ENCODE measurements at regions not wholly inside any gene's neighbourhood (a gene's known extent, or its start where the extent isn't known, plus 50 kb on each side); places are given as distances from the start of the nearest gene placed in this dataset.
A peak's percentile ranks its signal among the peaks of the same experiment; 100 is the strongest.
"Not testable (repeated sequence)": the region's sequence is repeated elsewhere in the genome, so short reads cannot be mapped to it uniquely, and the experiment has no call there.

- DNase-seq: no peak
Observed at GRCh38 chr3:8317661-8318649, 183.7 kb upstream of the LMCD1 start.

DNA sequence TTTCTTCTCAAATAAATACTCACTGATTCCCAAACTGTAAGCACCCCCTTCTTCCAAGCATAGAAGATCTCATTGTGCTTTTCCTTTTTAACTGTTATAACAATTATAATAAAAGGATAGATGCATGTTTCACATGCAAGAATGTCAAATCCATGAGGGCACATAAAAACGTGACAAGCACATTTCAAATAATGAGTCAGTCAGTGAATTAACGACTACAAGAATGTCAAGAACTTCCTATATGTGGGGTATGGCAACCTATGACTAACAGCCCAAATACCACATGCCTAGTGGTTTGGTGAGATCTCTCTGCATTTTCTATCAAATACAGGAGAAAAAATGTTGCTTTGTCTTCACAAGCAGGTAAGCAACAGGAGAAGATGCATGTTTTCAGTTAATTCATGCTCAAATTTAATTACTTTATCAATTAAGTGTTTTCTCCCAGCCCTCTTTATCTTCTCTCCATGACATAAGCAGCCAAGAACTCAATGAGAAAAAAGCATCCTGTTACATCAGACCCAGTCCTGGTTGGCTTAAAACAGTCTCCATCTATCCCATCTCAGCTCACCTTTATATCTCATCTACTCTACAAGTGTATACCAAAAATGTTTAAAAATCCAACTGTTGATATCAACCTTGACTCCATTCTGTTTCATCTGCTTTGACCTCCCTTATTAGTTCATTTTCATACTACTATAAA lies 181.5 kb upstream of the LMCD1 start:
- no peak for DNase-seq

- no peak for DNase-seq
Observed at GRCh38 chr3:8320711-8321458, 180.7 kb upstream of the LMCD1 start.

DNA sequence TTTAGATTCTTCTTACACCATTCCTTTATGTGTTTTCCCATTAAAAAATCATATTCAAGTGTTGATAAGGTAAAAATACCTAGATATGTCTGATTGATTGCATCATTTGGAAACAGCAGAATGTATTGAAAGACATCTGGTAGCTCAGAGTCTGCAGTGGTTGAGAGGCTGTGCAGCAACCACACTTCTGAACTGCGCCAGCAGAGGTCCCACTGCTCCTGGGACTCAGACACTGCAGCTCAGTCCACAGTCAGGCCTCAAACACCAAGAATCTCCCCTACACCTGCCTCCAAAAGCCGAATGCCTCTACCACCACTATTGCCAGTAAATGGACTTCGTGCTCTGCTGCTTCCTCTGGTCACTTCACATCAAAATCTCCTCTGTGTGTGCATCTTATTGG lies 176.9 kb upstream of the LMCD1 start:
- peak; percentile 60 for DNase-seq

DNA sequence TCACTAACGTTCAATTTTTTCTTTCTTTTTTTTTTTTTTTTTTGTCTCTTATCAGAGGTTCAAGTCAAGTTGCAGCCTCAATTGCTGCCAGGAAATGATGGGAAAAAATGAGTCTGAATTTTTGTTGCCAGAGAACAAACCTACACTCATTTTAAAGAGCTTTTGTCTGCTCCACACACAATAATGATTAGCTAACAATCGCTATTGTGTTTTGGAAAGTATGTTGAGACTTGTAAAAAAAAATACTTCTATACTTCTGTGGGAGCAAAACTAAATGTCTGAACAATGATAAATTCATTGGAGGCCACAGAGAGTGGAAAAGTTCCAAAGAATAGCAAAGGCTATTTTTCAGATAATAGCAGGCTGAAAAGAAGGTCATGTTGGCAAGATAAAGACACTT lies 176.3 kb upstream of the LMCD1 start:
- DNase-seq: no peak

DNA sequence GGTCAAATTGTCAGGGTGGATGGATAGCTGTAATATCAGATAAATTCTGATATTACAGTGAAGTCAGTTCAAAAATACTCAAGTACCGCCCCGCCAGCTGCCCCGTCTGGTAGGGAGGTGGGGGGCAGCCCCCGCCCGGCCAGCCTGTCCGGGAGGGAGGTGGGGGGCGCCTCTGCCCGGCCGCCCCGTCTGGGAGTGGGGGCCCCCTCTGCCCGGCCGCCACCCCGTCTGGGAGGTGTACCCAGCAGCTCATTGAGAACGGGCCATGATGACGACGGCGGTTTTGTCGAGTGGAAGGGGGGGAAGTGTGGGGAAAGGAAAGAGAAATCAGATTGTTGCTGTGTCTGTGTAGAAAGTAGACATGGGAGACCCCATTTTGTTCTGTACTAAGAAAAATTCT lies 175.8 kb upstream of the LMCD1 start:
- DNase-seq: not testable (repeated sequence)

DNA sequence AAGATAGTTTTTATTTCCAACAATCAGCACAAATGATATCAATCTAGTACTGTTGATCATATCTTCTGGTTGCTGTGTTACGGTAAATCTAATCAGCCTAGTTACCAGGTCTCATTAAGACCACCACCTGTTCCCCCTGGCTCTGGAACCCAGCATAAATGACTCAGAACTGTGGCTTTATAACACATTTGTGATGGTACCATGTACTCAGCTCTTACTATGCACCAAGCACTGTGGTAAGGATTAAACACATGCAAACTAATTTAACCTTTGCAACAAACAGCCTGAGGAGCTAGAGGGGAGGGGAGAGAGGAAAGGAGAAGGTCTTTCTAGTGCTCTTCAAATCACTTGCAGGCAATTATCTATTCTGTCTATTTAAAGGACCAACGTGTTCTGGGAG lies 173.9 kb upstream of the LMCD1 start:
- DNase-seq: no peak

DNA sequence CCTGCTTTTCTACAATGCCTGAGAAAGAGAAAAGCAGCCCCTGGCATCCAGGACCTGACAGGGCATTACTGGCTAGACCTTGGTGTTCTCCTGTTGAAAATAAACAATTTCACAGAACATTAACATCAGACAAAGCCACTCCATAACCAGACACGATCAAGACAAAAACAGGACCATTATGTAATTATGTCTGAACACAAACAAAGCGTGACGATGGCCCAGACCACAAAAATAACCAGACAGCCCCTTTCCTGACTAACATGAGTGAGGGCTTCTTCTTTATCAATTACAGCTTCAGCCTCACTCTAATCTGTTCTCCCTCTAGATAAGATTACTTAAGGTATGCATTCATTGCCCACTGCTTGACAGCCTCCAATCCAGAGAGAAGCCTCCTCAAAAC lies 172.7 kb upstream of the LMCD1 start:
- peak; percentile 28 for DNase-seq

DNA sequence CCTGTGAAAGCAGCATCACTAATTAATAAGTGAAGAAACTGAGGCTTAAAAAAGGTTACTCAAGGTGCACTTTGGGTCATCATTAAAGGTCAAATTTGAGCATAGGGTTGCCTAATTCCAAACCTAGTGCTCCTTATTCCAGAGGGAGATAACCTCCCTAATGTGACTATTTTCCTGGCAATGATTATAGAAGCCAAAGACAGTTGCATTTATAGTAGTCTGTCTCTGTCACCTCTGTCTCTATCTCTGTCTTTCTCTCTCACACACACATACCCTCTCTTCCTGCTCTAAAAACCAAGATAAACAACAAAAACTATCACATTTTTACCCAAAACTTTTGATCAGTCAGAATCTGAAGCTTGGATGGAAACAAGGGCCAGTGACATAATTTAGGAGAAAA lies 172.0 kb upstream of the LMCD1 start:
- no peak for DNase-seq

- DNase-seq: no peak
Observed at GRCh38 chr3:8336456-8336855, 165.2 kb upstream of the LMCD1 start.

- DNase-seq: no peak
Observed at GRCh38 chr3:8338424-8338823, 163.2 kb upstream of the LMCD1 start.

DNA sequence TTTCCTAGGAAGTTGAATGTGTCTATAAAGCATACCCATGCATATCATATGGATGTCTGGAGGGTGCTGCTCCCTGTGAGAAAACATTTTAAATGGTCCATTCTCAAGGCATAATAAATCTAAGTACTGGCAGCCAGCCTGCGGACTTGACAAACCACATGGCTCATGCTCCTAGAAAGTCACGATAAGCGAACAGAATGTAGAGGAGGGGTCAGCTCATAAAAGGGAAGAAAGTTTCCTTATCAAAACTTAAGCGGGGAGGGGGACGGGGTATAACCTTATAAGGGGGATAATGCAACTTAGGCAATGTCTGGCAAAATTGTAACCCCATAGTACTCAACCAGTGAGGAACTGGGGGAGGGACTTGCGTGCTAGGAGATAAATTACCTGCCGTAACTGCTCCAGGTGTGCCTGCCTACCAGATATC lies 159.8 kb upstream of the LMCD1 start:
- no peak for DNase-seq

DNA sequence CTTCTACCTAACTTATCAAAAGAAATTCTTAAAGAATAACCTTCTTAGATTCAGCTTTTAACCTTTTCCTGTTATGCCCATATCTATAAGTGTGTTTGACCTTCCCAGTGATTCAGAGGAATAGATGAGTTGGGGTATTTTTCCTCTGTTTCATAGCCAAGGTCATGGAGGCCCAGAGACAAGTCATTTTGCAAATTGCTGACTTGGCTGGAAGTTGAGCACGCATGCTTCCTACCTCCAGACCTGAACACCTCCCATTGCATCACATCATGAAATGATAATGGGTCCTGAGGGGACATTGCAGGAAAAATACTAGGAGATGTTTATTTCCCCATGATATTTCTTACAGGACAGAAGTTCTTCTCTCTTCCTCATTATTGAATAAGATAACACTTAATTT lies 158.6 kb upstream of the LMCD1 start:
- DNase-seq: no peak

DNA sequence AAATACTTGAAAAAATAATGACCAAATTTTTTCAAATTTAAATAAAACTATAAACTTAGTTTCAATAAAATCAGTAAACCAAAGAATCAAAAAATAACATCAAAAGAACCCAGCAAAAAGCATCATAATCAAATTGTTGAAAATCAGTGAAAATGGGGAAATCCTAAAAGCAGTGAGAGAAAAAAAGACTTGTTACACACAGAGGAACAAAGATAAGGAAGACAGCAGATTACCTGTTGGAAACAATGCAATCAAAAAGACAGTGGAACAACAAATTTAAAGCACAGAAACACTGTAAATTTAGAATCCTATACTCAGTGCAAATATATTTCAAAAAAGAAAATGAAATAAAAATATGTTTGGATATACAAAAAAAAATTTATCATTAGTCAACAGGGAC lies 156.2 kb upstream of the LMCD1 start:
- no peak for DNase-seq

GRCh38 chr3:8348076-8348475 lies 153.5 kb upstream of the LMCD1 start:
- DNase-seq: no peak

DNA sequence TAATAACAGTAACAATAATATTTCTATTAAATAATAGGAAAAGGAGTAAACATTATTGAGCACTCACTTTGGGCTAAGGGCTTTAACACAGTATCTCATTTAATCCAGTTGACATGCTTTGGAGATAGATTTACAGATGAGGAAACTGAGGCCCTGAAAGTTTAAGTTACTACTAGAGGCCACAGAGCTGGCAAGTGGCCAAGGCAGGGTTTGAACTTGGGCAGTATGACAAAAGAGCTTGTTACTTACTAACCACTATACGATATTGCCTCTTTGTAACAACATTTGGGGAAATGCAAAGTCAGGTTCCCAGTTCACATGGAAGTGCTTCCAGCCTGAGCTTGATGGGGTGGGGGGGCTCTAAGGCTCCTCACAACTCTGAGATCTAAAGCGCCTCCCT lies 149.1 kb upstream of the LMCD1 start:
- no peak for DNase-seq

DNA sequence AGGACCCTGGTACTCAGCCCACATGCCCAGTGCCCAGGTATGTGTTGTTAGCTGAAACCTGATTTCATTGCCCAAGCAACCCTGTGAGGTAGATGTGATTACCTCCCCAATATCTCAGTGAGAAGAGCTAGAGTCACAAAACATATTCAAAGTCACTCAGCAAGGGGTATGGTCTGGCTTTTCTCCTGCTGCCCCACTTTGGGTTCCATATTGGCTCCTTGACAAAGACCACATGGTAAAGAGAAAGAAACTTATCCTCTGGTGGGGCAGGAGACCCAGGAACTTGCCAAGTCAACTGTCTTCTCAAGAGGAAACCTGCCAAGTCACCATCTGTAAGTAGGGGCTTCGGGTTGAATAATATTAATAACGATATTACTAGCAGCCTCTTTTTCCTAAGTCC lies 148.3 kb upstream of the LMCD1 start:
- no peak for DNase-seq

DNA sequence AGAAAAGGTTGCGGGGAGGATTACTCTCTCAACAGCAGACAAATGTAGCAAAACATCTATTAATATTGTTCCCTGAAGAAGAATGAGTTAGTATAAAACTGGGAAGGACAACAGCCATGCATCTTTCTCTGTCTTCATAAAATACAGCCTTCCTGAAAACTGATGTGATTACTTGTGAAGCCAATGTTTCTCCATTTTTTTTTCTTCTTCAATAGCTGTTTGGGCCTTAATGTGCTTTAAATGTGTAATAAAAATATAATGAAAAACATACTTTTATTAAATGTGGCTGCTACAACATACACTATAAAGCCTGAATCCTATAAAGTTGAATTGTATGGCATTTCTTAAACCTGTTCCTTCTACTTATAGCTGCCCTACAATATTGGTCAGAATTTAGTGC lies 146.3 kb upstream of the LMCD1 start:
- no peak for DNase-seq

DNA sequence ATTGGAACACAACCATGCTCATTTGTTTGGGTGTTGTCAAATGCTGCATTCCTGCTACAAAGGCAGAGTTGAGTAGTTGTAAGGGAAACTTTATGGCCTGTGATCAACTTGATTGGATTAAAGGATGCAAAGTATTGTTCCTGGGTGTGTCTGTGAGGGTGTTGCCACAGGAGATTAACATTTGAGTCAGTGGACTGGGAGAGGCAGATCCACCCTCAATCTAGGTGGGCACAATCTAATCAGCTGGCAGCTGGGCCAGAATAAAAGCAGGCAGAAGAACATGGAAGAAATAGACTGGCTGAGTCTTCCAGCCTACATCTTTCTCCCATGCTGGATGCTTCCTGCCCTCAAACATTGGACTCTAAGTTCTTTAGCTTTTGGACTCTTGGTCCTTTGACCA lies 145.6 kb upstream of the LMCD1 start:
- DNase-seq: not testable (repeated sequence)

GRCh38 chr3:8357859-8358258 lies 143.8 kb upstream of the LMCD1 start:
- no peak for DNase-seq

DNA sequence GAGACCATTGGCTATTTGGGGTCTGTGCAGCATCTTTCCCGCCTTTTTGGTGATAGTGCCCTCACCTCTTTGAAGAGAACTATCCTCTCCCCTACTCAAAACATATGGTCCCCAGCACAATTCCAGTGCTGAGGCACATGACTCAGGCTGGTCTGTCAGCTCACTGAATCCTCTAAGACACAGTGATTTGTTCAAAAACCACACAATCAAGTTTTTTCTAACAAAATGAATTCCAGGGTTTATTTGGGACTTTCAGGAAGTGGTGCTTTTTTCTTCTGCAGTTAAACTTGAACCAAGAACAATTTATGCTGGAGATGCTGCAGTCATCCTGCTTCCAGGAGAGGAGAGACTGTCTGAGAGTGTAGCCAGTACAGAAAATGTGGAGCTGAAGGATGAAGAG lies 142.5 kb upstream of the LMCD1 start:
- no peak for DNase-seq

GRCh38 chr3:8363200-8363599 lies 138.4 kb upstream of the LMCD1 start:
- no peak for DNase-seq

DNA sequence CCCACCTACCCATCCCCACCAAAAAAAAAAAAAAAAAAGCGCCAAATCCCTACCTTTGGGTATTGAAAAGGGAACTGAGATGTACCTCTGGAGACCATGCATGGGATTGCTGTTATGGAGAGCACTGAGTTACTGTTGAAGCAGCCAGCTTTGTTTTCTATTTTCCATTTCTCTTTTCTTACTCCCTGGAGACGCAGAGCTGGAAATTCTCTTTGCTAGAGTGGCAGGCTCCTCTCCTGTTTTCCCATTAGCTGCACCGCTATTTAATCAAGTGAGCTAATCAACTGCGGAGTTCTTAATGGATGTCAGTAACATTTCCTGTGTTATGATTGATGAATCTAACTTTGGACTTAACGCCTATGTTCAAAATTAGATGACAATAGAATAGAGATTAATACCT lies 136.1 kb upstream of the LMCD1 start:
- DNase-seq: no peak
